HEK293 (cell line): ENCODE measurements at regions not wholly inside any gene's neighbourhood (a gene's known extent, or its start where the extent isn't known, plus 50 kb on each side); places are given as distances from the start of the nearest gene placed in this dataset.

Experiments
- GLI4 ChIP-seq: fragments of 450-650 bp; formaldehyde crosslinking; IDR thresholded peaks from 2 replicates; pipeline ENCODE4 v1.5.1; 2016; ENCODE audit warnings: missing biosample characterization, missing genetic modification characterization
- PBX3 ChIP-seq: sonication (generic); formaldehyde crosslinking; IDR thresholded peaks from 2 replicates; pipeline ENCODE4 v1.8.1; 2022; ENCODE audit warnings: mild to moderate bottlenecking, moderate library complexity, missing genetic modification reagents
- ZBTB44 ChIP-seq: fragments of 450-650 bp; IDR thresholded peaks from 2 replicates; pipeline ENCODE4 v1.5.1; 2018; ENCODE audit warnings: missing biosample characterization, mild to moderate bottlenecking, missing genetic modification characterization
- ZBTB6 ChIP-seq: fragments of 450-650 bp; formaldehyde crosslinking; IDR thresholded peaks from 2 replicates; pipeline ENCODE4 v1.5.1; 2017; ENCODE audit warnings: missing biosample characterization, missing genetic modification characterization
- ZNF10 ChIP-seq: fragments of 450-650 bp; formaldehyde crosslinking; IDR thresholded peaks from 2 replicates; pipeline ENCODE4 v1.5.1; 2017; ENCODE audit warnings: missing biosample characterization, missing genetic modification characterization
- ZNF174 ChIP-seq: fragments of 450-650 bp; formaldehyde crosslinking; IDR thresholded peaks from 2 replicates; pipeline ENCODE4 v1.5.0; 2017; ENCODE audit warnings: missing biosample characterization, mild to moderate bottlenecking, missing genetic modification characterization
- ZNF18 ChIP-seq: fragments of 450-650 bp; formaldehyde crosslinking; IDR thresholded peaks from 2 replicates; pipeline ENCODE4 v1.5.1; 2016; ENCODE audit warnings: missing biosample characterization, missing genetic modification characterization
- ZNF48 ChIP-seq: fragments of 450-650 bp; formaldehyde crosslinking; IDR thresholded peaks from 2 replicates; pipeline ENCODE4 v1.5.1; 2016; ENCODE audit warnings: missing biosample characterization, missing genetic modification characterization
- ZNF514 ChIP-seq: fragments of 450-650 bp; formaldehyde crosslinking; IDR thresholded peaks from 2 replicates; pipeline ENCODE4 v1.5.1; 2016; ENCODE audit warnings: missing biosample characterization, missing genetic modification characterization
- ZNF76 ChIP-seq: fragments of 450-650 bp; formaldehyde crosslinking; IDR thresholded peaks from 2 replicates; pipeline ENCODE4; 2016; ENCODE audit warnings: low read depth, missing biosample characterization, missing genetic modification characterization, borderline replicate concordance
- TF ChIP-seq, protein P1 (sequence below): fragments of 450-650 bp; formaldehyde crosslinking; IDR thresholded peaks from 2 replicates; pipeline ENCODE4 v1.5.1; 2016; ENCODE audit warnings: missing biosample characterization, missing genetic modification characterization
- TF ChIP-seq, protein P2 (sequence below): fragments of 450-650 bp; formaldehyde crosslinking; IDR thresholded peaks from 2 replicates; pipeline ENCODE4 v1.5.1; 2016; ENCODE audit warnings: missing biosample characterization, missing genetic modification characterization

GRCh38 chr7:22587322-22587721 is 87.3 kb upstream of the STEAP1B start:
- TF ChIP-seq ZNF76 (tag by site-specific recombination) = no peak
- no peak for TF ChIP-seq ZNF10 (tag by site-specific recombination)
- no peak for TF ChIP-seq ZBTB44 (tag by site-specific recombination)
- TF ChIP-seq ZNF514 (tag by site-specific recombination) = no peak
- TF ChIP-seq, protein P1, sequence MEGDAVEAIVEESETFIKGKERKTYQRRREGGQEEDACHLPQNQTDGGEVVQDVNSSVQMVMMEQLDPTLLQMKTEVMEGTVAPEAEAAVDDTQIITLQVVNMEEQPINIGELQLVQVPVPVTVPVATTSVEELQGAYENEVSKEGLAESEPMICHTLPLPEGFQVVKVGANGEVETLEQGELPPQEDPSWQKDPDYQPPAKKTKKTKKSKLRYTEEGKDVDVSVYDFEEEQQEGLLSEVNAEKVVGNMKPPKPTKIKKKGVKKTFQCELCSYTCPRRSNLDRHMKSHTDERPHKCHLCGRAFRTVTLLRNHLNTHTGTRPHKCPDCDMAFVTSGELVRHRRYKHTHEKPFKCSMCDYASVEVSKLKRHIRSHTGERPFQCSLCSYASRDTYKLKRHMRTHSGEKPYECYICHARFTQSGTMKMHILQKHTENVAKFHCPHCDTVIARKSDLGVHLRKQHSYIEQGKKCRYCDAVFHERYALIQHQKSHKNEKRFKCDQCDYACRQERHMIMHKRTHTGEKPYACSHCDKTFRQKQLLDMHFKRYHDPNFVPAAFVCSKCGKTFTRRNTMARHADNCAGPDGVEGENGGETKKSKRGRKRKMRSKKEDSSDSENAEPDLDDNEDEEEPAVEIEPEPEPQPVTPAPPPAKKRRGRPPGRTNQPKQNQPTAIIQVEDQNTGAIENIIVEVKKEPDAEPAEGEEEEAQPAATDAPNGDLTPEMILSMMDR (tag by site-specific recombination) = no peak
- no peak for TF ChIP-seq PBX3
- no peak for TF ChIP-seq ZBTB6 (tag by site-specific recombination)
- no peak for TF ChIP-seq ZNF48 (tag by site-specific recombination)
- TF ChIP-seq, protein P2, sequence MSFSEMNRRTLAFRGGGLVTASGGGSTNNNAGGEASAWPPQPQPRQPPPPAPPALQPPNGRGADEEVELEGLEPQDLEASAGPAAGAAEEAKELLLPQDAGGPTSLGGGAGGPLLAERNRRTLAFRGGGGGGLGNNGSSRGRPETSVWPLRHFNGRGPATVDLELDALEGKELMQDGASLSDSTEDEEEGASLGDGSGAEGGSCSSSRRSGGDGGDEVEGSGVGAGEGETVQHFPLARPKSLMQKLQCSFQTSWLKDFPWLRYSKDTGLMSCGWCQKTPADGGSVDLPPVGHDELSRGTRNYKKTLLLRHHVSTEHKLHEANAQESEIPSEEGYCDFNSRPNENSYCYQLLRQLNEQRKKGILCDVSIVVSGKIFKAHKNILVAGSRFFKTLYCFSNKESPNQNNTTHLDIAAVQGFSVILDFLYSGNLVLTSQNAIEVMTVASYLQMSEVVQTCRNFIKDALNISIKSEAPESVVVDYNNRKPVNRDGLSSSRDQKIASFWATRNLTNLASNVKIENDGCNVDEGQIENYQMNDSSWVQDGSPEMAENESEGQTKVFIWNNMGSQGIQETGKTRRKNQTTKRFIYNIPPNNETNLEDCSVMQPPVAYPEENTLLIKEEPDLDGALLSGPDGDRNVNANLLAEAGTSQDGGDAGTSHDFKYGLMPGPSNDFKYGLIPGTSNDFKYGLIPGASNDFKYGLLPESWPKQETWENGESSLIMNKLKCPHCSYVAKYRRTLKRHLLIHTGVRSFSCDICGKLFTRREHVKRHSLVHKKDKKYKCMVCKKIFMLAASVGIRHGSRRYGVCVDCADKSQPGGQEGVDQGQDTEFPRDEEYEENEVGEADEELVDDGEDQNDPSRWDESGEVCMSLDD (tag by site-specific recombination) = no peak
- no peak for TF ChIP-seq ZNF174
- no peak for TF ChIP-seq ZNF18 (tag by site-specific recombination)
- TF ChIP-seq GLI4 = no peak
